ENCODE measurements at regions not wholly inside any gene's neighbourhood (a gene's known extent, or its start where the extent isn't known, plus 50 kb on each side); places are given as distances from the start of the nearest gene placed in this dataset.
"Not testable (repeated sequence)": the region's sequence is repeated elsewhere in the genome, so short reads cannot be mapped to it uniquely, and the experiment has no call there.

DNA sequence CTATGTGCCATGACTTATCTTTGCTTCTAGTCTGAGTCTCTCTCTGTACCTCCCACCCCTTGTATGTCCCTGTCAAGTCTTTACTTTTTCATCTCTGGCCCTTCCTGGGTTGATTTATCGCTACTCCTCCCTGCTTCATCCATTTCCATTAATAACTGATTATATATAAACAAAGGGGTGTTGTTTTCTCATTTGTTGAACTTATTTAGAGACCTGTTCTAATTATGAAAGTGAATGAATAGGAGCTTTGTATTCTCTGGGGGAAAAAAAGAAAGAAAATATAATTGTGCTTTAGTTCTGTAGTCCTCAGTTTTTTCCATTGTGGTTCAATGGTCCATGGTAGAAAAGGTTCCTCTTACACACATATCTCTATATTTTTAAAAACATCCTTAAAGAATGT is 328.9 kb upstream of the PPP2R3A start:
- no peak for DNase-seq

- no peak for DNase-seq
Observed at GRCh38 chr3:135637013-135637412, 328.5 kb upstream of the PPP2R3A start.

- DNase-seq: no peak
Observed at GRCh38 chr3:135641761-135642160, 323.8 kb upstream of the PPP2R3A start.

- no peak for DNase-seq
Observed at GRCh38 chr3:135645541-135645940, 320.0 kb upstream of the PPP2R3A start.

- DNase-seq: no peak
Observed at GRCh38 chr3:135646873-135647272, 318.7 kb upstream of the PPP2R3A start.

- DNase-seq: no peak
Observed at GRCh38 chr3:135649361-135649760, 316.2 kb upstream of the PPP2R3A start.

DNA sequence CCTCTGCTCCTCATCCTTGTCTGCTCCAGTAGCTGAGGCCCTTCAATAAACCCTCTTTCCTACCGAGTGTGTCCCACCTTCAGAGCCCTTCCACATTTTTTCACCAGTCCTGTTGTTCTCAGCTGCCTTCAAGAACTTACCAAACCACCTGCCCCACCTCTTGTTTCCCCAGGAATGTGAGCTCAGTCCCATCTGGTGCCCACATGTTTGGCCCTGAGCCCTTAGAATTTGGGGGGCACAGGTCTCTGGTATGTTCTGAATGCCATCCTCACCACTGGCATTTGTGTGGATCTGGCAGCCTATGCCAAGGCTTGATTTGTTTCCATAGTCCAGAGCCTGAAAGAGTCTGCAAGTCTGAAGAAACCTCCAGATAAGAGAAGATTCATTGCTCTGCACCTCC is 315.2 kb upstream of the PPP2R3A start:
- no peak for DNase-seq

- DNase-seq: no peak
Observed at GRCh38 chr3:135652388-135652787, 313.1 kb upstream of the PPP2R3A start.

- DNase-seq: no peak
Observed at GRCh38 chr3:135655328-135655727, 310.2 kb upstream of the PPP2R3A start.

DNA sequence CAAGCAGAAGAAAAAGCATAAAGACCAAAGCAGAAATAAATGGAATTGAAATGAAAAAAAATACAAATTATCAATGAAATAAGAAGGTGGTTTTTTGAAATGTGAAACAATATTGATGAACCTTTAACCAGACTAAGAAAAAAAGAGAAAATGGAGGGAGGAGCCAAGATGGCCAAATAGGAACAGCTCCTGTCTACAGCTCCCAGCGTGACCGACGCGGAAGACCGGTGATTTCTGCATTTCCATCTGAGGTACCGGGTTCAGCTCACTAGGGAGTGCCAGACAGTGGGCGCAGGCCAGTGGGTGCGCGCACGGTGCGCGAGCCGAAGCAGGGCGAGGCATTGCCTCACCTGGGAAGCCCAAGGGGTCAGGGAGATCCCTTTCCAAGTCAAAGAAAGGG is 307.1 kb upstream of the PPP2R3A start:
- not testable (repeated sequence) for DNase-seq

DNA sequence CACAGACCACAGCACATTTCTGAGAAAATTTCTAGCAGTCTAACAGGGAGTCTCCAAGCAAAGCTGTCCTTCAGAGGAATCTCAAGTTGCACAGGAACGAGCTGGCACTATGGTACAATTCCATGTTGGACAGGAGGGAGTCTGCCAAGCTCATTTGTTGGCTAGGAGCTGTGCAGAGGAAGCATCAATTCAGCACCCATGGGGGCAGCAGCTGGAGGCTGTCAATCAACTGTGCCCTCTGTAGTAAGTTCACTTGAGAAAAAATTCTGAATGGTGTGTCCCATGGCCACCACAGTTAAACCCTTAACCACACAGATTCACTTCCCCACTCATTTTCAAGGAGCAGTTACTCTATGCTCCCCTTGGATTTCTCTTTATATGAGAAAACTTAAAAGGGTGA is 298.5 kb upstream of the PPP2R3A start:
- DNase-seq: no peak

DNA sequence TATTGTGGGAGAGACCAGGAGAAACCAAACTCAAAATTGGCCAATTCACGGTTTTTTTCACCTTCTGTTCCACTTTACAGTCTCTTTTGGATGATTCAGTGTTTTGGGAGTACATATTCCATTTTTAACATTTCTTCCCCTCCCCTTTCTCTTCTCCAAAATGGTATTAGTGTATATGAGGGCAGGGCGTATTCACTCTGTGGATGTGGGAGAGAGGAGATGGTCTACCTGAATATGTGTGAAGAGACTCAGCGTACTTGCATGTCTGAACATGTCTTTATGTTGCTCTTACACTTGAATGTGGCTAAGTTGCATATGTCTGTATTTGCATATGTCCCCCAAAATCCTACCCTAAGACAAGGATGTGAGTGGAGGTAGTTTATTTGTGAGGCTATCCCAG is 291.0 kb upstream of the PPP2R3A start:
- no peak for DNase-seq

GRCh38 chr3:135678386-135678785 is 287.1 kb upstream of the PPP2R3A start:
- DNase-seq: no peak

DNA sequence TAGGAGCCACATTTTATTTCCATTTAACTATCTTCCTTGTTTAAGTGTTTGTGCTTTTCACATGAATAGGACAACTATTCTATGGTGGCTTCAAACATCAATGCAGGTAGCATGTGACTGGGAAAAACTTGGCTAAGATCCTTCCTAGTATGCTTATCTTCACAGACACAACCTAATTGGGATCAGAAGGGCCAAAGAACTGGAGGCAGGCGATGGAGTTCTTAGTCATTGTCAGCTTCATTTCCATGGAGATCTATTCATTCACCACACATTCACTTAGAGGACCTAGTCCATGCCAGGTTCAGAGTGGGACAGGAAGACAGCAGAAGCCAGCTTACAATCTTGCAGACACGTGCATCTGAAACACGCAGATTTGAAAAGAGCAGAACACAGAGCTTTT is 277.5 kb upstream of the PPP2R3A start:
- no peak for DNase-seq

GRCh38 chr3:135690664-135691063 is 274.9 kb upstream of the PPP2R3A start:
- no peak for DNase-seq

DNA sequence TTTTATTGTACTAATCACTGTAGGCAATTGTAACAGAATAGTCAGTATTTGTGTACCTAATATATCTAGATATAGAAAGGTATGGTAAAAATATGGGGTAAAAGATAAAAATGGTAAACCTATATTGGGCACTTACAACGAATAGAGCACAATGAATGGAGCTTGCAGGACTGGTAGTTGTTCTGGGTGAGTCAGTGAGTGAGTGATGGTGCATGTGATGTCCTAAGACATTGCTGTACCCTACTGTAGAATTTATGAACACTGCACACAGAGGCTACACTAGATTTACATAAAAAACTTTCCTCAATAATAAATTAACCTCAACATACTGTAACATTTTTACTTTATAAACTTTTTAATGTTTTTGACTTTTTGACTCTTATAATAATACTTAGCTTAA is 274.3 kb upstream of the PPP2R3A start:
- no peak for DNase-seq

- DNase-seq: no peak
Observed at GRCh38 chr3:135694142-135694541, 271.4 kb upstream of the PPP2R3A start.

DNA sequence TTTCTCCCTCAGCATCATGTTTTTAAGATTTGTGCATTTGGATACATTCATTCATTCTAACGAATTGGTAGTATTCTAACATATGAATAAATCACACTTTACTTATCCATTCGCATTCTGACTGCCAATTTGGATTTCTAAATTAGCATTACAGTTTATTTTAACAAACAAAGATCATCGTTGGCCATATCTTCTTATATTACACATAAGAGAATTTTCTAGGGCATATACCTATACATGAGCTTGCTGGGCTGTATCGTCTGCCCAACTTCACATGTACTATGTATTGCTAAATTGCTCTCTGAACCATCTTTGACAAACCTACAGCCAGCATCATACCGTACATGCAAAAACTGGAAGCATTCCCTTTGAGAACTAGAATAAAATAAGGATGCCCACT is 265.8 kb upstream of the PPP2R3A start:
- DNase-seq: no peak

GRCh38 chr3:135706758-135707375 is 258.7 kb upstream of the PPP2R3A start:
- no peak for DNase-seq

DNA sequence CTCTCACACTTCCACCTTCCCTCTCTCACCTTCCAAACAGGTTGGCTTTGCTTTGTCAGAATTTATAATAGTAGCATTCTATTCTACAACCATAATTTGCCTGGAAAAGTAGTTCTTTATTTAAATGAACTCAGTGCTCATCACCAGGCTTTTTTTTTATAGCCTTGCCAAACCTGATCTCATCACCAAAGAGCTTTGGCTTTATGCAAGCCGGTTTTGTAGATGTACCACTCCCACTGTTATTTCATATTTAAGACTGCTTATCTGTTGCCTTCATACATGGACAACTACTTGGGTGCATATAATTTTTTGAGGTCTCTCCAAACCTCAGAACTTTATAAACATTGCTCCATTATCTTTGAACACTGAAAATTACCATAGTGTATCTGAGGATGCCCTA is 246.1 kb upstream of the PPP2R3A start:
- DNase-seq: no peak

DNA sequence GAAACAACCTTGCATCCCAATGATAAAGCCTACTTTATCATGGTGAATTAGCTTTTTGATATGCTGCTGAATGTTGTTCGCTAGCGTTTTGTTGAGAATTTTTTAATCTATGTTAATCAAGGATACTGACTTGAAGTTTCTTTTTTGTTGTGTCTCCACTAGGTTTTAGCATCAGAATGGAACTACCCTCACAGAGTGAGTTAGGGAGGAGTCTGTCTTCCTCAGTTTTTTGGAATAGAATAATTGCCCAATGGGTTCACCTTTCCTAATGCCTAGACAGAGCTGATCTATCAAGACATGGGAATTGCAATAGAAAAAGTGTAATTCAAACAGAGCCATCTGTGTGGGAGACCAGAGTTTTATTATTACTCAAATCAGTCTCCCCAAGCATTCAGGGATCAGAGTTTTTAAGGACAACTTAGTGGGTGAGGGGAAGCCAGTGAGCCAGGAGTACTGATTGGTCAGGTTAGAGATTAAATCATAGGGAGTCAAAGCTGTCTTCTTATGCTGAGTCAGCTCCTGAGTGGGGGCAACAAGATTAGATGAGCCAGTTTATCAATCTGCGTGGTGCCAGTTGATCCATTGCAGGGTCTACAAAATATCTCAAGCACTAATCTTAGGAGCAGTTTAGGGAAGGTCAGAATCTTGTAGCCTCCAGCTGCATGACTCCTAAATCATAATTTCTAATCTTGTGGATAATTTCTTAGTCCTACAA is 237.4 kb upstream of the PPP2R3A start:
- no peak for DNase-seq

DNA sequence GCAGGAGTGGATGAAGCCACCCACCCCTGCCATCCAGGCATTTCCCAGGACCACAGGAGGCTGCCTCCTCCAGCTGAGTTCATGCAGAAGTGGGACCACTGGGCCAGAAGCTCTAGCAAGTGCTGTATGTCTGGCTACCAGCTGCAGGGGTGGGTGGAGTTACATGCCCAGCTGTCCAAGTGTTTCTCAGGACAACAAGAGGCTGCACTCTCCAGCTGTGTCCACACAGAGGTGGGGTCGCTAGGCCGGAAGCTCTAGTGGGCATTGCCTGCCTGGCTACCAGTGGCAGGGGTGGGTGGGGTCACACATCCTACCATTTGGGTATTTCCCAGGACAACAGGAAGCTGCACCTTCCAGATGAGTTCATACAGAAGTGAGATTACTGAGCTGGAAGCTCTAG is 234.0 kb upstream of the PPP2R3A start:
- DNase-seq: no peak

DNA sequence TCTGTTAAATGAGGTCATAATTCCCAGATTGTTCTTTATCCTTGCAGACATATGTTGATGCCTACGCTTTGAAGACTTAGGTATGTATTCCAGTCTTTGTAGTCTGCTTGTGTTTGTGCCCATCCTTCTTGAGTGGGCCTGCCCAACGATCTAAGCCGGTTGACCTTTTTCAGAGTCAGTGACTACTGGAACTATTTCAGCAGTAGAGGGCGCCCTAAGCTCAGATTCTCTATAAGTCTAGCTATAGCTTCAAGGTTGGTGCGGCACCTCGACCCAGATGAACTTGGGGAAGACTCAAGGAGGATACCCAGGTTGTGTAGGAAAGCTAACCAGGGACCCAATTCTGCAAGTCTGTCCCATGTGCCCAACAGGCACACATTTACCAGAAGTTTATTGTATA is 228.8 kb upstream of the PPP2R3A start:
- DNase-seq: no peak

DNA sequence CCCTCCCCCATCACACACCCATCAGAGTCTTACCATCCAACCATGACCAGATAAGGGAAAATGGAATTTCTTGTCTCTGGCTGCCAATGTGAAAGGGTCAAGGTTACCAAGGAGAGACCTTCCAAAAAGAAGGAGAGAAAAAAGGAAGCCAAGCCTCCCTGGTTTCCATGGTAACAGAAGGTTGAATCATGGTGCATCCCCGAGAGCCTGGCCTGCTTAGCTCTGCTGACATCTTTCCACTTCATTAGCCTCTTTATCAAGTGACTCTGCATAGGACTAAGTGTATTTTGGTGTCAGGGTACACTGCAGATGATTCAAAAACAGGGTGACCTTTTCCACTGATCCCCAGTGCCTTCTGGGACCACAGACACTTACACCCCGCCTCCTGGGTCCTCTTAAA is 225.7 kb upstream of the PPP2R3A start:
- no peak for DNase-seq

All from right lung (tissue), 2 donors.